CD1c-positive myeloid dendritic cell (primary cell): ENCODE measurements at regions not wholly inside any gene's neighbourhood (a gene's known extent, or its start where the extent isn't known, plus 50 kb on each side); places are given as distances from the start of the nearest gene placed in this dataset.
"Not testable (repeated sequence)": the region's sequence is repeated elsewhere in the genome, so short reads cannot be mapped to it uniquely, and the experiment has no call there.

Experiments used
- DNase-seq: peaks from one replicate; pipeline ENCODE4 v3.0.0-alpha.2; 2016; ENCODE audit errors: extremely low spot score

GRCh38 chr5:102154791-102155605 is 141.1 kb downstream of the SLCO4C1 start:
- DNase-seq = not testable (repeated sequence)

GRCh38 chr5:102154291-102154690 is 141.8 kb downstream of the SLCO4C1 start:
- no peak for DNase-seq

- peak; percentile 14 for DNase-seq
Measured at GRCh38 chr5:102153003-102153759, 142.9 kb downstream of the SLCO4C1 start.

GRCh38 chr5:102139029-102139428 is 157.1 kb downstream of the SLCO4C1 start:
- DNase-seq = no peak

GRCh38 chr5:102138243-102138653 is 157.8 kb downstream of the SLCO4C1 start:
- DNase-seq = no peak

GRCh38 chr5:102130890-102131289 is 165.2 kb downstream of the SLCO4C1 start:
- no peak for DNase-seq

GRCh38 chr5:102130386-102130785 is 165.7 kb downstream of the SLCO4C1 start:
- DNase-seq = no peak

- DNase-seq = no peak
Measured at GRCh38 chr5:102119252-102119651, 176.8 kb downstream of the SLCO4C1 start.

GRCh38 chr5:102115736-102116135 is 180.3 kb downstream of the SLCO4C1 start:
- no peak for DNase-seq

- no peak for DNase-seq
Measured at GRCh38 chr5:102114525-102115069, 181.5 kb downstream of the SLCO4C1 start.

GRCh38 chr5:102107865-102108264 is 188.2 kb downstream of the SLCO4C1 start:
- no peak for DNase-seq

- no peak for DNase-seq
Measured at GRCh38 chr5:102106599-102106998, 189.5 kb downstream of the SLCO4C1 start.

- DNase-seq = no peak
Measured at GRCh38 chr5:102099766-102100331, 196.2 kb downstream of the SLCO4C1 start.

- not testable (repeated sequence) for DNase-seq
Measured at GRCh38 chr5:102099083-102099482, 197.0 kb downstream of the SLCO4C1 start.

- DNase-seq = not testable (repeated sequence)
Measured at GRCh38 chr5:102098606-102099005, 197.5 kb downstream of the SLCO4C1 start.

- DNase-seq = peak; percentile 3
Measured at GRCh38 chr5:102090770-102091169, 205.3 kb downstream of the SLCO4C1 start.

GRCh38 chr5:102089883-102090282 is 206.2 kb downstream of the SLCO4C1 start:
- no peak for DNase-seq

GRCh38 chr5:102087906-102088305 is 208.2 kb downstream of the SLCO4C1 start:
- no peak for DNase-seq

GRCh38 chr5:102080288-102080687 is 215.8 kb downstream of the SLCO4C1 start:
- no peak for DNase-seq

- no peak for DNase-seq
Measured at GRCh38 chr5:102077920-102078319, 218.2 kb downstream of the SLCO4C1 start.

- DNase-seq = no peak
Measured at GRCh38 chr5:102069974-102070373, 226.1 kb downstream of the SLCO4C1 start.

GRCh38 chr5:102068870-102069269 is 227.2 kb downstream of the SLCO4C1 start:
- DNase-seq = no peak
